GM19035 (cell line): ENCODE measurements at regions not wholly inside any gene's neighbourhood (a gene's known extent, or its start where the extent isn't known, plus 50 kb on each side); places are given as distances from the start of the nearest gene placed in this dataset.
"Not testable (repeated sequence)": the region's sequence is repeated elsewhere in the genome, so short reads cannot be mapped to it uniquely, and the experiment has no call there.

Experiments
- ATAC-seq: cut with Tn5 transposase; IDR thresholded peaks from one replicate; pipeline ENCODE4 v1.9.1; 2021; ENCODE audit not compliant: unreplicated experiment

DNA sequence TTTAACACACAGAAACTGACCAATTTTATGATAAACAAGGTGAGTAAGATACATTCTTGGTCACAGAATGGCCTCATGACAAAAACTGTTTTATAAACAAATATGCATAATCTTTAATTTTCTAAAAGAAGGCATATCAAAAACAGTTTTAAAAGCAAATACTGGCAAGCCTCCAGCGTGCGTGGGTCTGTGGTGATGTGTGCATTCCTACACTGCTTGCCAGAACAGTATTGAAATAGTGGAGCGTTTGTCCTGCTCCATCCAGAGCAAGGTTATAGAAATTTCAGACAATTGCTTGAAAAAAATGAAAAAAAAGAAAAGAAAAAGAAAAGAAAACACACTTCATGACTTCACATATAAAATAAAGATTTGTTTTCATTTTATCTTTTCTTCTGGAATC, 140.9 kb downstream of the MZT1 start:
- ATAC-seq: no peak

DNA sequence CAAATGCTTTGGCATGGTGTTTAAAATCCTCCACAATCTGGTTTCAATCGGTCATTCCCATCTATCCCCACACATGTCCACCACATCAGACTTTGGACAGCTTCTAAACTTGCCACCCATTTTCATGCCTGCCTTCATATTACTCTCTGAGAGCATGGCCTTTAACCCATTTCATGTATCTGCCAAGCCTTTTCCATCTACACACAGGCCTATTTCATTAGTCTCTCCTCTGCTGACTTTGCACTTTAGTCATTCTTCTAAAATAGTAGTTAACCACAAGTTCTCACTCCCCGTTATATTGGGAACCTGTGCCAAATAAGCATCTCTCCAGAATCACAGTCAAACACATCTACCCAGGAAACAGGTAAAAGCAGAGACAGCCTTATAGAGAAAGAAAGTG, 142.2 kb downstream of the MZT1 start:
- ATAC-seq: no peak

DNA sequence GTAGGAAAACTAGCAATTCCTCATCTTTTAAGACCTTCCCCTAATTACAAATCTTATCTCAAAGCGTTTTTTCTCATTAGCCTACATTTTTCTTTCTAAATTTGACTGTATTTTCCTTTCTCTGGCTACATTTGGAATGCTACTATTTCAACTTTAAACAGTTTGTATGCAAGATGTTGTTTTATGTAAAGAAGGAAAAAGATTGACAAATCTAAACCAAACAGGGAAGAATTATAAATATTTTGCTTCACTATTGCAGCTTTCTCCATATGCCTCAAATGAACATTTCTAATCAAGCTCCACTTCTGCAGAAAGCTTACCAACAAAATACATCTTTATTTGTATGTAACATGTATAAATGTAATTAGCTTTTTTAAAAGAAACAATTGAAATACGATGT, 156.2 kb downstream of the MZT1 start:
- ATAC-seq: no peak

DNA sequence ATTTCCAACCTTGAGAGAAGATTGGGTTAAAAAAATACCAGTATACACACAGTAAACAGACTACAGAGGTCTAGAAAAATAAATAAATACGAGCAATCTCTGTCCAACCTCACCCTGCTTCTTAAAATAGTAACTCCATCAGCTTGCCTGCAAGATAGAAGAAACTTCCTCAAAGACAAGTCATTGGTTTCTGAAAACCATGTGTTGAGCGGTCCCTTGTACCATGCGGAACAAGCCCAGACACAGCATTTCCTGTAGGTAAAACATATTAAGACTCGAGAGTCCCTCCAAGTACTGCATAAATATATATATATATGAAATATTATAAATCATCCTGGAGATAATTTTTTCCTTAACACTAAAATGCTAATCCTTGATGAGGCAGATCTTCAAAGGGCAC, 157.4 kb downstream of the MZT1 start:
- no peak for ATAC-seq

DNA sequence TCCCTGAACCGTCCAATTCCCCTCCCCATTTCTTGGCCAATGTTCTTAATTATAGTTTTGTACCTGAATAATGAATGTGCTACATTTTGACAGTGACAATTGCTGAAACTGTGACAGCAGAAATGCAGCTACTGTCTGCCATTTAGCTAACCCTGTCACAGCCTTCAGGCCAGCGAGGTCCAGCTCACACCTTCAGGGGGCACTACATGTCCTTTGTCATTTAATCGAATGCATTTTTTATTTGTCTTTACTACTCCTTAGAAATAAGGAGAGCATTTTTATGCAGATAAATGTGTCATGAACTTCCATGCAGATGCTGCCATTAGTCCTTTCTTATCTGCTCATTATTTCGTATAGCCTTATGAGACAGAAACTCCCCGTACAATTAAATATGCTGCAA, 159.9 kb downstream of the MZT1 start:
- no peak for ATAC-seq

DNA sequence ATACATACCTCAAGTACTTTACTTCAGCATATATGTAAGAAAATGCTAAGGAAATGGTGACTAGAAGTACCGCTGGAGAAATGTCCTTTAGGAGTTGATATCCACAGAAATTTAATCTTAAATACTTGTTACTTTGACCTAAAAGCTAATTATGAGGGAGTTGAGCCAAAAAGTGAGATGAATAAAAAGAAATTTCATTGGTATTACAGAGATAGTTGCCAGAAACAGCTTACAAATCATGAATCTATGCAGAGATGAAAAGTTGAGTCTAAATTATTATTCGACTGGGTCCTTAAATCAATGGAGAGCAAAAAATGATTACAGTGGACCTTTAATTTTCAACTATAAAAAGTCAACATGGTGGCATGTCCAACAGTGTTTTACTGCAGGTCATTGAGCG, 160.9 kb downstream of the MZT1 start:
- no peak for ATAC-seq

DNA sequence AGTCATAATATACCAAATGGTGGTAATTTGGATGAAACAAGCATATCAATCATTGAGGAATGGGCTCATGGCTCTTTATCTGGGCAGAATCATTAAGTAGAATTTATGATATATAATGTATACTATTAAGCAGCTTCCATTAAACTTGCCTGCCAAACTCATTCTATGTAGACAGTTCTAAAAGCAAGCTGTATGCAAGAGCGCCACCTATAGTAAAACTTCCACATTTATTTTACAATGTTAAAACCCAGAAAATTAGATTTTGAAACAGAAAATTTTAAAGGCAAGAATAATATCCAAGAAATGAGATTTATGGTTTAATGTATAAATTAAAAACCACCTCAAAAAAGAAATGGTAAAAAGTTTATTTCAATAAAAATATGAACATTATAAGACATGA, 161.5 kb downstream of the MZT1 start:
- ATAC-seq: peak; percentile 56

DNA sequence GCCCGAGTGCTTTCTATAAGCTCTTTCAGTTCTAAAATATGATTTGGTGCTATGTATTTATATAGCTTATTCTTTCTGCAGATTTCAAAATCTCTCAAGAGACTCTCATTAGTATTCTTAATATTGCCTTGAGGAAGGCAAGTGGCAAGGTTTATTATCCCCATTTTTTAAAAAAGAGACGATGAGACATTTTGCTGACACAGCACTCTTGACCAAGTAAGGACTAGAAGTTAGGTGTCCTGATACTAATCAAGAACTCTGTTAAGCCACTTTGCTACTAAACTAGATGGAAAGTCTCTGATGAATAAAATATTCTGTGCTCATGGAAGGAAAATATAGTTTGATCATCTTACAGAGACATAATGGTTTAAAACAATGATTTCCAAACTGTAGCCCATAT, 164.7 kb downstream of the MZT1 start:
- ATAC-seq: no peak

DNA sequence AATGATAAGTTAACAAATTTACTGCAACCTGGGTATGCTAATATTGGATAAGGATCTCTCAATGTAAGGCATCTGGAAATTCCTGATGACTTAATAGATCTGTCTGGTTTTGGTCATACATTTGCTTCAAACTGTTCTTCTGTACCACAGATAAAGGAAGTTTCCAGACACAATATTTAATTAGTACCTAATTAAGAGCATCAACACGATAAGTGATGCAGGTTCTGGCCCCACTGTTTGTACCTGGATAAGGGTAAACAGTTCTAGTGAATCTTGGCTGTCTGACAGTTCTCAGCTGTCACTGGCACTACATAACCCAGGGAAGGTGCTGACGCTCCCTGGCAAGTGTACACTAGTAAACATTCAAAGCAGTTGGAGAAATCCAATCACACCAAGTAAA, 165.6 kb downstream of the MZT1 start:
- no peak for ATAC-seq

DNA sequence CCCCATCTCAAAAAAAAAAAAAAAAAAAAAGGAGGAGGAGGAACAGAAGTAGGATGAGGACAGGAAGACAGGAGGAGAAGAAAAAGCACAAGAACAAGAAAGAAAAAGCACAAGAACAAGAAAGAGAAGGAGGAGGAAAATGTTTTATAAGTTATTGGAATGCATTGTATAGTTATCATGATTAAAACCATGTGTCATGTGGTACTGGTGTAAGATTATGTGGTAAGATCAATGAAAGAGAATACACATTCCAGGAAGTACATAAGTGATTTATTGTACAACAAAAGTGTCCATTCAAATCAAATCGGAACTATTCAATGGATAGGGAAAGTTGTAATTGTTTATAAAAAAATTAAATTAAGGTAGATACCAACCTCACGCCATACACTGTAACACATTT, 167.7 kb downstream of the MZT1 start:
- no peak for ATAC-seq

DNA sequence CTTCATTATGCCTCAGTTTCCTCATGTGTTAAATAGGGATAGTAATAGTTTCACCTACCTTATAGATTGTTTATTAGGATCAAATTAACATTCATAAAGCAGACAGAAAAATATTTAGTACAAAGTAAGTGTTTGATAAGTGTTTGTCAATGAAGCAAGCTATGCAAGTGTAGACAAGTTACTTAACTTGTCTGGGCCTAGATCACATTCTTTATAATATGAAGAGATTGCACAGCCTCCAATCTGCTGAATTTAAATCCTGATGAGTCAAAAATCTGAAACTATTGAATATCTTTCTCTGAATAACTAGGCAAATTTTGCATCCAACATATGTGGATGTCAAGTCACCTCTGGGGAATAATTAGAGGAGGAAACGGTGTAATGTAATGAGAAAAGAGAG, 170.5 kb downstream of the MZT1 start:
- no peak for ATAC-seq

DNA sequence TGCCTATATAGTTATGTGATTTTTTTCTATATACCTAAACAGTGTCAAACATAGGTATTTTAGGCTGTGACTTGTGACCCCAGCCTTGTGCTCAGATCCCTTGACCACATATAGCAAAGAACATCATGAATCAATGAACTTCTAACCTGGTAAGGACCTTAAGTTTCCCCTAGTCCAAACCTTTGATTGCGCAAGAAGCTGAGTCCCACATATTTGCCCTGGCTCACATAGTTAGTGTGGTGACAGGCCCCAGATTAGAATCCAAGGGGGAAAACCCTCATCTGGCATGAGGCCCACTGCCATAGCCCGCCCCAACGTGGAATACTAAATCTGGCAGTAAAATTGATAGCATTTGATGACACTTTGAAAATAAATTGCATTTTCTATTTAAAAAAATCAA, 171.8 kb downstream of the MZT1 start:
- no peak for ATAC-seq

DNA sequence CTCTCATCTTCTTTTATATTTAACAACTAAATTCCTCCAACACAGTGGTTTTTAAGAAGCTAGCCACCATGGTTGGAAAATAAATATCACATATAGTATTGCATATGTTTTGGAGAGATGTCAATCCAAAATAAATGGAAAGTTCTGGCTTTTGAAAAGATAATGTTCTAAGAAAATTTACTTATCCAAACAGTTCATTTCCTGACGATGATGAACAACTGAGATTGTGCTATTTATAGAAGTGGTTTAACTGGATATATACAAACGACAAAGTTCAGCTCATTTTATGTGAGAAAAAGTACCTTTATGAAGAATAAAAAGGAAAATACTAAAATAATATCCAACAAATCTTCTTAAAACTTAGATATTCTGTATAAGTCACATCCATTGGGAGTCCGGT, 174.7 kb downstream of the MZT1 start:
- ATAC-seq: no peak

DNA sequence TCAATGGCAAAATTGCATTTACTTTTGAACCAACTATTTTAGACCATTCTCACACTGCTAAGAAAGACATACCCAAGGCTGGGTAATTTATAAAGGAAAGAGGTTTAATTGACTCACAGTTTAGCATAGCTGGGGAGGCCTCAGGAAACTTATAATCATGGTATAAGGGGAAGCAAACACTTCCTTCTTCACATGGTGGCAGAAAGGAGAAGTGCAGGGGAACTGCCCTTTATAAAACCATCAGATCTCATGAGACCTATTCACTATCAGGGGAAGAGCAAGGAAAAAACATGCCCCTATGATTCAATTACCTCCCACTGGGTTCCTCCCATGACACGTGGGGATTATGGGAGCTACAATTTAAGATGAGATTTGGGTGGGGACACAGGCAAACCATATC, 181.5 kb downstream of the MZT1 start:
- not testable (repeated sequence) for ATAC-seq

DNA sequence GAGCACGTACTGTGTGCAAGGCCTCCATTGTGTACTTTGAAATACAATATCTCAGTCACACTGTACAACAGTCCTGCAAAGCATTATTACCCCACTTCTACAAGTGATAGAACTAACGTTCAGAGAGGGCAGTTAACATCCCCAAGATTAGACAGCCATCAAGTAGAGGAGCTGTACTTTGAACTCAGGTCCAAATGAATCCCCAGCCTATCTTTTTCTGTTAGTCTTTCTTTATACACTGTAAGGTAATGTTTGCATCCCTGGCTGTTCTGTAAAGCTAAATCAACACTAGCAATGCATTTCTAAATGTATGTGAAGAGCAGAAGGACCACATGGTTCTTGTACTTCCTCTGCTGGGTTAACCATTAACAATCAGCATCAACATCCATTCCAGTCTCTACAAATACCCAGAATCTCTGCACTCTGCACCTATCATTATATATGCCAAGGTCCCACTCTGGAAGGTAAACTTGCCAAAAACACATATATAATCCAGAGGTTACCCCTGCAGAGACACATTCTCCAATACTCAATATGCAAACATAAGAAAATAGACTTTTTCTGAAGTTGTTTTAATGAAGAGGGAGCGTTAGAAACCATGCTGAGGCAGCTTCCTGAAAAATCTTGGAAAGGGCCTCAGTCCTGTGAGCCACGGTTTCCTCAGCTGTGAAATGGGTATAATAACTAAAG, 182.3 kb downstream of the MZT1 start:
- no peak for ATAC-seq

DNA sequence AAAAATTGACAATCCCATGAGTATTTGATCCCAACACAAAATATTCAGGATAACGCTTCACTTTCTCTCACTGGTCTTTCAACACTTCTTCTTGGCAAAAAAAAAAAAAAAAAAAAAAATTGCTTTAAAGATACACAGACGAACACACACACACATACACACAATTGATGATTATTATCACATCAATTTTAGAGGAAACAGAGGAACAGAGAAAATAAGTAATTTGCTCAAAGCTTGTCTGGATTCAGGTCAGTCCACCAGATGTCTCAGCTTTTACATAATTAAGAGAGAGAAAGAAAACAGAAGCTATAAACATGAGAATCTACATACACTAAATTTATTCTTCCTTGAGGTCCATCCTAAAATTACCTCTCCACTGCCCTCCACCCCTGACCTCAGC, 183.4 kb downstream of the MZT1 start:
- no peak for ATAC-seq

DNA sequence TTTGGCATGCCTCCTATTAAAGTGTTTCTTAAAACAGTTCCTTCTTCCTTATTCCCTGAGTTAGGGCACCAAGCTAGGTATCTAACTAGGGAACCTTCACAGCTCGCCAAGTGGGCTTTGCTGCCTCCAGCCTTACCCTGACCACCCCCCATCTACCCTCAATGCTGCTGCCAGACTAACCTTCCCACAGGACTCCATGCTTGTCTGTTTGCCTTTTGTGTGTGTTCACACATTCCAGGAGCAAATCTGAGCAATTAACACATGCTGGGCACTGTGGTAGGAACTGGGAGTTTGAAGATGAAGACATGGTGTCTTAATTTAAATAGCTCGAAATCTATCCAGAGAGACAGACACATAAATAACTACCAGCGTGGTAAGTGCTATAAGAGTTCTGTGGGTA, 185.2 kb downstream of the MZT1 start:
- no peak for ATAC-seq

DNA sequence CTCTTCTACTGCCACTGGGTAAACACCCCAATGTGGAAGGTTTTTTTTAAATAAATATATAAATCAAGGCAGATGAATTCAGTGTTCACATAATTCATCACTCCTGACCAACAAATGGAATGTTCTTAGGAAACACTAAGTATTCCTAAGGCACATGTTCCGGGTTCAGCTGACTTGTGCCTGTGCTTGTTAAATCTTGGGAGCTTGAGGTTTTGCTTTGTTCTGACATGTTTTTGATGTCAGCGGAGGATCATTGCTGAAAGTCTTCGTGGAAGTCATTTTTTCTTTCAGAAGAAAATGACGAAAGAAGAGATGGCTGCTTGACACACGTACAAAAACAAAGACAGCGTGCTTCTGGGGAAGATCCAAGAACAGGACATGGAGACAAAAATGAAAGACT, 185.8 kb downstream of the MZT1 start:
- no peak for ATAC-seq

DNA sequence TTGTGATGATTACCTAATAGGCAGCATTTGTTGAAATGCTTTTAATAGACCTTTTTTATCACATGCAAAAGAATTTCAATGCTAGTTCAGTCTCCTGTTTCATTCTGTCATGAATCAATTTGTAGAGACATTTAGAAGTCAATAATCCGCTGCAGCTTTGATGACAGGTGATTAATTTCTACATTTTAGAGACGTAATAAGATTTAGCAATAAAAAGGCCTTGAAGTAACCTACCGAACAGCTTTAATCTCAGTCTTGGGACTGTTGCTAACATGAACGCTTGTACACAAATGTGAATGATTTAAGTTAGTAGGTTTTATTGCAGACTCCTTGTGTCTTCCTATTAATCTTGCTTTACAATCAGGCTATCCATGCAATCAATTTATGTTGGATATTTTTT, 186.5 kb downstream of the MZT1 start:
- no peak for ATAC-seq

DNA sequence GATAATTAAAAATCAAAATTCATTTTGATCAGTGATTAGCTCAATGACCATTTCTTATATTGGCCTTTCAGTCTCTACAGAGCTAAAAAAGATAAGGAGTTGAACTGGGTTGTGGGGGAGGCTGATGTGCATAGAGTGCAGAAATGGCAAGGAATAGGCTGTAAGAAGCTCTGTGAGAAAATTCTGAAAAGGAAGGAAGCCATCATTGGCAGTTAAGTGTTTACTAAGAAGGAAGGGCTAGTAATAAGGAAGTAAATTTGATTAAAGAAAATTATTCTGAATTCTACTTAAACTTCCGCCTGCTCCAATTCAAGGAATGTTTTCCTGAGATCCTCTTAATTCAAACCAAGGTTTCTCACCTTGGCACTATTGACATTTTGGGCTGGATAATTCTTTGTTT, 187.5 kb downstream of the MZT1 start:
- ATAC-seq: no peak

DNA sequence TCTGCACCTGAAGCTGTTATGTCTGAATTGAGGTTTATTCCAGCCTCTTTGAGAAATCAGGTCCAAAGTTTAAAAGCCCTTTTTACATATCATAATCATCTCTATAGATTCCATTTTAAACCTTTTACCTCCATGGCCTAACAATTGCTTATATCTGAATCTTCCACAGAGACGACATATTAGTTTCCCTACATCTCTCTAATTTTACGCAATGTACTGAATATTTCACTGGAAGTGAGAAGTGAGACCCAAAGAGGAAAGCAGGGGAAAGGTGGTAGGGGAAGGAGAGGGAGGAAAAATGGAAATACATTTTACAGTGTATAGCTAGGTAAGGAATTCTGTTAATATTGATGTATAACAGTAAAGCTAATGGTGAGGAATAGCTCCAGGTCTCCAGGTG, 189.6 kb downstream of the MZT1 start:
- no peak for ATAC-seq

DNA sequence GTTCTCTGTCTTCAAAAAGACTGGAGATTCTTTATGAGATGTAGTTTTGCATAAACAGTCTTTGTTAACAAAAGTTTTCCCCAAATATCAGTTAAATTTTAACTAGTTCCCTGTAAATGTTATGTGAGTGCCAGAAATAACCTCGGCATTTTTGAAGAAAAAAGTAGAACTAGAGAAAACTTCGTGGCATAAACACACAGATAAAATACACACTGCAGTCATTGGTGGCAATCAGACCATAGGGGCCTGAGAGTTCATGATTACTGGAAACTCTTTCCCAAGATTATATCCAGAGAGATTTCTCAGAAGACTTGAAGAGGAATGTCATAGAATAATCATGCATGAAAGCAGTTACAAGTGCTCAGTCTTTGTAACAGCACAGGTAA, 190.0 kb downstream of the MZT1 start:
- ATAC-seq: no peak

DNA sequence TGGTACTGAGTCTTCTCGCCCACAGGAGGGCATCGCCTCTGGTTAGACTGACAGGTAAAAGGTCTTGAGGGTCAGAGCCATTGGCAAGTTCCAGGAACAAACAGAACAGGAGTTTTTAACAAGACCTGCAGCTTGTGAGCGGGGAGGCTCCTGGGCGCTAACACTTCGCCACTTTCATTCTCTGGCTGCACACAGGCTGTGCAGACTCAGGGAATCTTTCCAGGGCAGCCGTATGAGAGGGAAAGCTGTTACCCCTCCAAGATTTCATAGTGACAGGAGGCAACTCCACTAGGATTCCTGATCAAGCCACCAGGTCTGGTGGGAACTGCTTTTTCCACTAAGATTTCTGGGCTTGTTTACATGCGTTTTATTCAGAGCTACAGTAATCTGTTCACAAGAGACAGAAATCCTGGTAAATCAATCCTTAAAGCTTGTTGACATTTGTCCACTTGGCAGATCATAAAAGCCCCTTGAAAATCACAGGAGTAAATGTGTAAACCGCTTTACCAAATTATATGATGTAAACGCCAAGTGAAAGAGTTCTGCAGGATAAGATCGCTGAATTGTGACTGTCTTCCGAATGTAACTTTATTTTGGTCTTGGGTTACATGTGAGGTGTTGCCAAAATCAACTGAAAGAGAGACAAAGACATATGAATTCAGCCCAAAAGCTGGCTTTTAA, 190.6 kb downstream of the MZT1 start:
- no peak for ATAC-seq
